ENCODE measurements at regions not wholly inside any gene's neighbourhood (a gene's known extent, or its start where the extent isn't known, plus 50 kb on each side); places are given as distances from the start of the nearest gene placed in this dataset.

GRCh38 chr7:130803127-130803526 lies 69.1 kb upstream of the KLF14 start:
- TF ChIP-seq YY1 (IDR thresholded peaks at IDR 0.05; ENCODE audit: low read depth) (no peak), ZBTB7A (IDR thresholded peaks at IDR 0.05; ENCODE audit: low read depth) (no peak), REST (IDR thresholded peaks at IDR 0.05; ENCODE audit: low read depth) (no peak), CREB1 (IDR thresholded peaks at IDR 0.05; ENCODE audit: low read depth) (no peak), TAF1 (IDR thresholded peaks at IDR 0.05; ENCODE audit: low read depth) (no peak), TEAD4 (IDR thresholded peaks at IDR 0.05) (no peak), EGR1 (IDR thresholded peaks at IDR 0.05) (no peak), RAD21 (IDR thresholded peaks at IDR 0.05; ENCODE audit: low read depth) (no peak), EP300 (IDR thresholded peaks at IDR 0.05; ENCODE audit: borderline replicate concordance) (no peak), CEBPB (IDR thresholded peaks at IDR 0.05) (no peak), FOXM1 (IDR thresholded peaks at IDR 0.05; ENCODE audit: borderline replicate concordance, low read depth) (no peak), USF1 (IDR thresholded peaks at IDR 0.05) (no peak), NFIC (IDR thresholded peaks at IDR 0.05) (no peak)
- TF ChIP-seq, protein P1, sequence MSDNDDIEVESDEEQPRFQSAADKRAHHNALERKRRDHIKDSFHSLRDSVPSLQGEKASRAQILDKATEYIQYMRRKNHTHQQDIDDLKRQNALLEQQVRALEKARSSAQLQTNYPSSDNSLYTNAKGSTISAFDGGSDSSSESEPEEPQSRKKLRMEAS (IDR thresholded peaks at IDR 0.05), result no peak

DNA sequence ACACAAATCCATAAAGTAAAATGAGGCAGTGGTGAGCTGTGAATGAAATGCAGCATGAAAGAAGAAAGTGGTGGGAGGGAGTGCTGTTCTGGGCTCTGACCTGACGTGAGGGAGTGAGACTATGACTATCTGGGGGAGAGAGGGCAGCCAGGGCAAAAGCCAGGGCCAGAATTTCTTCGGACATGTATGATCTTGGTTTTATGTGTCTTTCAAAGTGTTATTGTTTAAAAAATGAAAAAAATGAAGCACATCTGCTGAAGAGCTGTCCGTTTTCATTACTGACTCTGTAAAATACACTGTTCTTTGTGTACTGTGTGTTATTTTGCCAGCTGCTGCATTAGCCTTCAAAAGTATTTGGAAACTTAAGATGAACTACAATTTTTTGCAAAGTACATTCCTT lies 70.2 kb upstream of the KLF14 start:
- TF ChIP-seq TCF12 (IDR thresholded peaks at IDR 0.05; ENCODE audit: low read depth), result no peak

GRCh38 chr7:130814778-130815335 lies 80.8 kb upstream of the KLF14 start:
- TF ChIP-seq TAF1 (IDR thresholded peaks at IDR 0.05; ENCODE audit: low read depth) (no peak), REST (IDR thresholded peaks at IDR 0.05; ENCODE audit: low read depth) (0 out of 2 replicates have a peak, but pooled peaks have one; percentile 14), RAD21 (IDR thresholded peaks at IDR 0.05; ENCODE audit: low read depth) (peak; percentile 44)

- TF ChIP-seq EGR1 (IDR thresholded peaks at IDR 0.05), result no peak
- TF ChIP-seq FOXM1 (IDR thresholded peaks at IDR 0.05; ENCODE audit: borderline replicate concordance, low read depth), result no peak
- no peak for TF ChIP-seq CREB1 (IDR thresholded peaks at IDR 0.05; ENCODE audit: low read depth)
- TF ChIP-seq TAF1 (IDR thresholded peaks at IDR 0.05; ENCODE audit: low read depth), result no peak
- no peak for TF ChIP-seq TCF12 (IDR thresholded peaks at IDR 0.05; ENCODE audit: low read depth)
- no peak for TF ChIP-seq REST (IDR thresholded peaks at IDR 0.05; ENCODE audit: low read depth)
- no peak for TF ChIP-seq CEBPB (IDR thresholded peaks at IDR 0.05)
- TF ChIP-seq RAD21 (IDR thresholded peaks at IDR 0.05; ENCODE audit: low read depth), result no peak
- TF ChIP-seq NFIC (IDR thresholded peaks at IDR 0.05), result no peak
- no peak for TF ChIP-seq YY1 (IDR thresholded peaks at IDR 0.05; ENCODE audit: low read depth)
- TF ChIP-seq TEAD4 (IDR thresholded peaks at IDR 0.05), result no peak
- no peak for TF ChIP-seq ZBTB7A (IDR thresholded peaks at IDR 0.05; ENCODE audit: low read depth)
- TF ChIP-seq USF1 (IDR thresholded peaks at IDR 0.05), result no peak
These were observed 84.0 kb upstream of the KLF14 start for GRCh38 chr7:130818056-130818455.

DNA sequence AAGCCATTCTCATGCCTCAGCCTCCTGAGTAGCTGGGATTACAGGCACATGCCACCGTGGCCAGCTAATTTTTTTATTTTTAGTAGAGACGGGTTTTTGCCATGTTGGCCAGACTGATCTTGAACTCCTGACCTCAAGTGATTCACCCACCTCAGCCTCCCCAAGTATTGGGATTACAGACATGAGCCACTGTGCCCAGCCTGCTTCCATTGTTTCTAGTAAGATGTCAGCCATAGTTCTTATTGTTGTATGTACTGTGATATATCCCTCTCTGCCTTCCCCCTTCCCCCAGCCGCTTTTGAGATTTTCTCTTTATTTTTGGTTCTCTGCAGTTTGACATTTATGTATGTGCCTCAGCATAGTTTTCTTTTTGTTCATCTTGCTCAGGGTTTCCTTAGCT lies 87.9 kb upstream of the KLF14 start:
- TF ChIP-seq TAF1 (IDR thresholded peaks at IDR 0.05; ENCODE audit: low read depth) (no peak), EGR1 (IDR thresholded peaks at IDR 0.05) (no peak), EP300 (IDR thresholded peaks at IDR 0.05; ENCODE audit: borderline replicate concordance) (no peak), NFIC (IDR thresholded peaks at IDR 0.05) (no peak), YY1 (IDR thresholded peaks at IDR 0.05; ENCODE audit: low read depth) (no peak), REST (IDR thresholded peaks at IDR 0.05; ENCODE audit: low read depth) (no peak), ZBTB7A (IDR thresholded peaks at IDR 0.05; ENCODE audit: low read depth) (no peak), FOXM1 (IDR thresholded peaks at IDR 0.05; ENCODE audit: borderline replicate concordance, low read depth) (no peak), TEAD4 (IDR thresholded peaks at IDR 0.05) (no peak)
- TF ChIP-seq, protein P1 (IDR thresholded peaks at IDR 0.05), result no peak

Measured in Ishikawa (cell line).